Keratinocyte (primary cell): ENCODE measurements at regions not wholly inside any gene's neighbourhood (a gene's known extent, or its start where the extent isn't known, plus 50 kb on each side); places are given as distances from the start of the nearest gene placed in this dataset.

ENCODE experiments used
- DNase-seq: peaks from one replicate; pipeline ENCODE4 v3.0.0-alpha.2; 2011; ENCODE audit warnings: low read depth, missing footprints, low spot score
- FAIRE-seq: peaks from 2 replicates; lab custom pipeline; 2011; peaks lifted over from hg19 to GRCh38; lab: Jason Lieb, UNC
- H2AFZ ChIP-seq: 2 replicates; pipeline ENCODE4 v1.6.0; 2012; ENCODE audit warnings: low read length, control low read depth, inconsistent platforms; ENCODE audit not compliant: control insufficient read depth
- H3K27ac ChIP-seq: 2 replicates; pipeline ENCODE4 v1.5.1; 2011; ENCODE audit warnings: low read length; ENCODE audit not compliant: control insufficient read depth, insufficient read depth
- H3K27me3 ChIP-seq: 3 replicates; pipeline ENCODE4 v1.6.0; 2011; ENCODE audit warnings: low read length; ENCODE audit not compliant: control insufficient read depth, insufficient read depth; ENCODE audit errors: extremely low read depth
- H3K36me3 ChIP-seq, 2 experiments: 2 replicates in 1 of 2; 3 replicates in 1 of 2; pipeline ENCODE4 v1.5.1; 2011; ENCODE audit warnings: low read length in 2 of 2, mild to moderate bottlenecking in 1 of 2; ENCODE audit not compliant: control insufficient read depth in 2 of 2, insufficient read depth in 2 of 2; ENCODE audit errors: extremely low read depth in 1 of 2
- H3K4me1 ChIP-seq: 3 replicates; pipeline ENCODE4 v1.5.1; 2011; ENCODE audit warnings: low read length; ENCODE audit not compliant: control insufficient read depth, insufficient read depth; ENCODE audit errors: extremely low read depth
- H3K4me2 ChIP-seq: 3 replicates; pipeline ENCODE4 v1.6.0; 2011; ENCODE audit warnings: low read depth, low read length; ENCODE audit not compliant: control insufficient read depth, insufficient read depth; ENCODE audit errors: extremely low read depth
- H3K4me3 ChIP-seq, 3 experiments: fragments of 200-600 bp in 1 of 3; sonication (generic) in 1 of 3; 2 replicates in 2 of 3; 3 replicates in 1 of 3; pipeline ENCODE4 v1.5.1; 2011 to 2016; ENCODE audit warnings: low read length in 3 of 3, mild to moderate bottlenecking in 3 of 3, control low read depth in 2 of 3, inconsistent platforms in 1 of 3, low read depth in 1 of 3, mixed read lengths in 1 of 3, mixed run types in 1 of 3, moderate library complexity in 1 of 3; ENCODE audit not compliant: control insufficient read depth in 2 of 3, insufficient read depth in 2 of 3; ENCODE audit errors: extremely low read depth in 1 of 3
- H3K79me2 ChIP-seq: 2 replicates; pipeline ENCODE4 v1.6.0; 2012; ENCODE audit warnings: low read length; ENCODE audit not compliant: control insufficient read depth, insufficient read depth
- H3K9ac ChIP-seq: 3 replicates; pipeline ENCODE4 v1.6.0; 2011; ENCODE audit warnings: low read length; ENCODE audit not compliant: control insufficient read depth, insufficient read depth; ENCODE audit errors: extremely low read depth
- H3K9me1 ChIP-seq: 3 replicates; pipeline ENCODE4 v1.6.0; 2011; ENCODE audit warnings: low read length; ENCODE audit not compliant: control insufficient read depth, insufficient read depth; ENCODE audit errors: extremely low read depth
- H3K9me3 ChIP-seq: 2 replicates; pipeline ENCODE4 v1.5.1; 2012; ENCODE audit warnings: low read depth, low read length; ENCODE audit not compliant: control insufficient read depth
- H4K20me1 ChIP-seq: 3 replicates; pipeline ENCODE4 v1.6.0; 2011; ENCODE audit warnings: low read length; ENCODE audit not compliant: control insufficient read depth, insufficient read depth; ENCODE audit errors: extremely low read depth
- CTCF ChIP-seq, 3 experiments: IDR thresholded peaks in 1 of 3; conservative IDR thresholded peaks in 1 of 3; optimal IDR thresholded peaks in 1 of 3; 2 replicates in 2 of 3; 3 replicates in 1 of 3; pipeline versions ENCODE3 to v1.5.1; 2011; ENCODE audit warnings: low read length in 3 of 3, mild to moderate bottlenecking in 3 of 3, moderate library complexity in 2 of 3, control low read depth in 1 of 3, inconsistent platforms in 1 of 3; ENCODE audit not compliant: insufficient read depth in 2 of 3; ENCODE audit errors: extremely low read depth in 1 of 3
- EZH2 ChIP-seq: IDR thresholded peaks from one replicate; pipeline ENCODE4 v1.6.1; 2012; ENCODE audit warnings: inconsistent platforms, mild to moderate bottlenecking, low read length, moderate library complexity
- dilution Hi-C: fragments of 300-500 bp; cut with MboI; formaldehyde crosslinking; loops from one replicate; pipeline ENCODE4 v1.7.0; 2020; ENCODE audit warnings: low sequenced_read_pairs; ENCODE audit not compliant: extremely low pct_ligation_motif_present

GRCh38 chr2:172213116-172213860 is 110.6 kb upstream of the DLX2 start:
- FAIRE-seq (peak; percentile 5), DNase-seq (no peak)
- Histone ChIP-seq H4K20me1 (no peaks in the 10 kb centered on the region), H3K9ac (no peak overlapping the region), H3K27me3 (no peaks in the 10 kb centered on the region), H3K4me2 (no peak overlapping the region), H3K79me2 (no peaks in the 10 kb centered on the region), H3K4me1 (peaks cover 45% of the 10 kb centered on the region), H3K9me3 (no peaks in the 10 kb centered on the region), H3K36me3 (no peaks in the 10 kb centered on the region), H3K27ac (no peak overlapping the region), H3K4me3 (no peak overlapping the region), H2AFZ (no peak overlapping the region), H3K9me1 (no peaks in the 10 kb centered on the region)
- TF ChIP-seq CTCF (optimal IDR thresholded peaks at IDR 0.05 in 1 of 3, IDR thresholded peaks at IDR 0.05 in 1 of 3, conservative IDR thresholded peaks at IDR 0.05 in 1 of 3; ENCODE audit: extremely low read depth in 1 of 3, insufficient read depth in 2 of 3, low read length in 3 of 3) (no peak), EZH2 (no peak)
- dilution Hi-C loops: no loop called here

- H3K4me2 ChIP-seq: peak overlapping the region; percentile 54
- peak overlapping the region; percentile 7 for H3K27ac ChIP-seq
- no peaks in the 10 kb centered on the region for H3K9me3 ChIP-seq
- dilution Hi-C loops: no loop called here
- no peak overlapping the region for H3K4me3 ChIP-seq
- H3K36me3 ChIP-seq: no peaks in the 10 kb centered on the region
- FAIRE-seq (peak; percentile 65), DNase-seq (no peak)
- H4K20me1 ChIP-seq: no peaks in the 10 kb centered on the region
- TF ChIP-seq EZH2 (no peak), CTCF (optimal IDR thresholded peaks at IDR 0.05 in 1 of 3, IDR thresholded peaks at IDR 0.05 in 1 of 3, conservative IDR thresholded peaks at IDR 0.05 in 1 of 3; ENCODE audit: extremely low read depth in 1 of 3, insufficient read depth in 2 of 3, low read length in 3 of 3) (no peak)
- H3K9ac ChIP-seq: no peak overlapping the region
- peaks cover 38% of the 10 kb centered on the region for H3K4me1 ChIP-seq
- no peaks in the 10 kb centered on the region for H3K27me3 ChIP-seq
- no peaks in the 10 kb centered on the region for H3K9me1 ChIP-seq
- peak overlapping the region; percentile 53 for H2AFZ ChIP-seq
- H3K79me2 ChIP-seq: no peaks in the 10 kb centered on the region
Measured at GRCh38 chr2:172214252-172214651, 111.6 kb upstream of the DLX2 start.
